IMR-90 (cell line): ENCODE measurements at regions not wholly inside any gene's neighbourhood (a gene's known extent, or its start where the extent isn't known, plus 50 kb on each side); places are given as distances from the start of the nearest gene placed in this dataset.

Experiments used
- ATAC-seq: fragments of 200-7000 bp; cut with Tn5 transposase; 2 replicates; pipeline ENCODE4 v1.9.1; 2020; ENCODE audit warnings: low read depth, mild to moderate bottlenecking, moderate library complexity
- BruUV-seq: library from RNA; stranded (reverse); fragments of 400-500 nt; replicated peaks from 2 replicates; lab custom pipeline; 2021; lab: Mats Ljungman, UMichigan
- CTCF ChIA-PET: fragments of 300-600 bp; formaldehyde crosslinking; extraction: SDS; loops from one replicate; lab custom pipeline; 2021; ENCODE audit warnings: antibody characterized with exemption; lab: Yijun Ruan, JAX
- POLR2A ChIA-PET: fragments of 300-600 bp; sonication (Branson Sonifier 250); formaldehyde crosslinking; loops from one replicate; lab custom pipeline; 2022; ENCODE audit warnings: antibody characterized with exemption; ENCODE audit not compliant: unreplicated experiment; lab: Charles Lee
- DNase-seq: peaks from one replicate; pipeline ENCODE4 v3.0.0; 2013
- H2AFZ ChIP-seq: replicated peaks from 2 replicates; pipeline ENCODE3; 2013; ENCODE audit warnings: low read length, mild to moderate bottlenecking; ENCODE audit not compliant: poor library complexity
- H2AK5ac ChIP-seq: 2 replicates; pipeline ENCODE4 v1.6.1; 2013; ENCODE audit warnings: low read depth, low read length, inconsistent platforms
- H2AK9ac ChIP-seq: replicated peaks from 2 replicates; pipeline ENCODE3; 2013; ENCODE audit warnings: mild to moderate bottlenecking, low read depth, low read length, moderate library complexity; ENCODE audit not compliant: poor library complexity
- H2BK120ac ChIP-seq: 2 replicates; pipeline ENCODE4 v1.6.1; 2013; ENCODE audit warnings: low read depth, low read length, inconsistent platforms
- H2BK15ac ChIP-seq: 3 replicates; pipeline ENCODE4 v1.6.1; 2013; ENCODE audit warnings: low read depth, low read length, inconsistent platforms
- H2BK20ac ChIP-seq: 2 replicates; pipeline ENCODE4 v1.6.1; 2013; ENCODE audit warnings: low read depth, mild to moderate bottlenecking, inconsistent platforms, low read length, moderate library complexity
- H2BK5ac ChIP-seq: 2 replicates; pipeline ENCODE4 v1.6.1; 2013; ENCODE audit warnings: mild to moderate bottlenecking, low read depth, low read length, inconsistent platforms; ENCODE audit not compliant: poor library complexity, severe bottlenecking
- H3K14ac ChIP-seq: replicated peaks from 2 replicates; pipeline ENCODE4 v1.6.1; 2013; ENCODE audit warnings: low read depth, low read length, inconsistent platforms
- H3K18ac ChIP-seq: 2 replicates; pipeline ENCODE4 v1.6.1; 2013; ENCODE audit warnings: low read depth, low read length, control low read depth
- H3K23ac ChIP-seq: 2 replicates; pipeline ENCODE4 v1.6.1; 2013; ENCODE audit warnings: low read depth, low read length, inconsistent platforms
- H3K27ac ChIP-seq: 2 replicates; pipeline ENCODE4 v1.5.1; 2013; ENCODE audit warnings: mild to moderate bottlenecking, control low read depth, low read length; ENCODE audit not compliant: insufficient read depth
- H3K27me3 ChIP-seq: 2 replicates; pipeline ENCODE4 v1.6.1; 2013; ENCODE audit warnings: low read length; ENCODE audit not compliant: control insufficient read depth, insufficient read depth
- H3K36me3 ChIP-seq: 2 replicates; pipeline ENCODE4 v1.6.1; 2013; ENCODE audit warnings: low read length, mixed read lengths; ENCODE audit not compliant: control insufficient read depth, insufficient read depth
- H3K4ac ChIP-seq: 2 replicates; pipeline ENCODE4 v1.6.1; 2013; ENCODE audit warnings: low read depth, low read length, inconsistent platforms
- H3K4me1 ChIP-seq: 2 replicates; pipeline ENCODE4 v1.6.1; 2013; ENCODE audit warnings: low read length, mixed read lengths; ENCODE audit not compliant: control insufficient read depth, insufficient read depth
- H3K4me2 ChIP-seq: 2 replicates; pipeline ENCODE4 v1.6.1; 2013; ENCODE audit warnings: low read depth, mild to moderate bottlenecking, control low read depth, low read length, moderate library complexity
- H3K4me3 ChIP-seq: 2 replicates; pipeline ENCODE4 v1.5.1; 2013; ENCODE audit warnings: low read depth, mild to moderate bottlenecking, control low read depth, low read length, moderate library complexity; ENCODE audit not compliant: insufficient read depth
- H3K56ac ChIP-seq: 2 replicates; pipeline ENCODE4 v1.6.1; 2013; ENCODE audit warnings: low read length, inconsistent platforms; ENCODE audit not compliant: insufficient read depth; ENCODE audit errors: extremely low read depth
- H3K79me1 ChIP-seq, 2 experiments: 2 replicates each; pipeline ENCODE4 v1.6.1; 2013; ENCODE audit warnings: low read length in 2 of 2, inconsistent platforms in 1 of 2, low read depth in 1 of 2
- H3K9ac ChIP-seq: 2 replicates; pipeline ENCODE4 v1.6.1; 2013; ENCODE audit warnings: low read depth, low read length, control low read depth
- H3K9me1 ChIP-seq: 2 replicates; pipeline ENCODE4 v1.6.1; 2013; ENCODE audit warnings: low read length, inconsistent platforms; ENCODE audit not compliant: insufficient read depth
- H3K9me3 ChIP-seq: 2 replicates; pipeline ENCODE4 v1.6.1; 2013; ENCODE audit warnings: low read length; ENCODE audit not compliant: control insufficient read depth, insufficient read depth
- H4K20me1 ChIP-seq: 2 replicates; pipeline ENCODE4 v1.6.1; 2013; ENCODE audit warnings: low read length, inconsistent platforms; ENCODE audit not compliant: insufficient read depth
- H4K5ac ChIP-seq: 2 replicates; pipeline ENCODE4 v1.6.1; 2013; ENCODE audit warnings: mild to moderate bottlenecking, low read depth, low read length, control low read depth
- H4K8ac ChIP-seq, 2 experiments: 2 replicates each; pipeline ENCODE4 v1.6.1; 2013; ENCODE audit warnings: low read depth in 2 of 2, low read length in 2 of 2, control low read depth in 1 of 2, inconsistent platforms in 1 of 2
- H4K91ac ChIP-seq: 2 replicates; pipeline ENCODE4 v1.6.1; 2013; ENCODE audit warnings: low read depth, low read length, inconsistent platforms; ENCODE audit not compliant: insufficient read depth
- BHLHE40 ChIP-seq: fragments of 150-350 bp; IDR thresholded peaks from 2 replicates; pipeline ENCODE4 v1.6.1; 2016; ENCODE audit warnings: mild to moderate bottlenecking, low read depth, low read length
- CEBPB ChIP-seq: IDR thresholded peaks from 2 replicates; pipeline ENCODE4 v1.6.1; 2012; ENCODE audit warnings: low read depth, low read length, improper control_type of control experiment
- FOS ChIP-seq: fragments of 150-350 bp; IDR thresholded peaks from 2 replicates; pipeline ENCODE4 v1.6.1; 2016; ENCODE audit warnings: low read depth, low read length
- MAFK ChIP-seq: IDR thresholded peaks from 2 replicates; pipeline ENCODE4 v1.6.1; 2012; ENCODE audit warnings: low read depth, low read length, improper control_type of control experiment
- NFE2L2 ChIP-seq: fragments of 150-350 bp; IDR thresholded peaks from 2 replicates; pipeline ENCODE4 v1.6.1; 2016; ENCODE audit warnings: low read depth, mild to moderate bottlenecking, low read length
- POLR2A ChIP-seq: IDR thresholded peaks from 2 replicates; pipeline ENCODE4 v1.6.1; 2012; ENCODE audit warnings: mild to moderate bottlenecking, low read depth, low read length
- RAD21 ChIP-seq: IDR thresholded peaks from 2 replicates; pipeline ENCODE4 v1.6.1; 2012; ENCODE audit warnings: low read length, improper control_type of control experiment
- RCOR1 ChIP-seq: IDR thresholded peaks from 2 replicates; pipeline ENCODE4 v1.6.1; 2012; ENCODE audit warnings: mild to moderate bottlenecking, low read length, improper control_type of control experiment; ENCODE audit not compliant: insufficient replicate concordance
- SMC3 ChIP-seq: fragments of 150-350 bp; IDR thresholded peaks from 2 replicates; pipeline ENCODE4 v1.6.1; 2016; ENCODE audit warnings: low read depth, mild to moderate bottlenecking, antibody characterized with exemption, low read length, moderate library complexity
- WGBS, 2 experiments: methylation state at CpG; one replicate each; pipeline versions ENCODE4 v1.1.5 to v1.1.7; 2013; ENCODE audit warnings: missing lambda C conversion rate in 2 of 2; ENCODE audit not compliant: insufficient read length in 1 of 2; ENCODE audit errors: extremely low coverage in 2 of 2; 5-methylcytosine and 5-hydroxymethylcytosine counted together
- dilution Hi-C: fragments of 300-500 bp; cut with HindIII; formaldehyde crosslinking; loops from one replicate; pipeline ENCODE4 v1.14.3; 2018; ENCODE audit warnings: low sequenced_read_pairs; ENCODE audit not compliant: unreplicated experiment
- in situ Hi-C: fragments of 300-500 bp; cut with MboI; formaldehyde crosslinking; loops from 3 replicates; pipeline ENCODE4 v1.14.3; 2019; ENCODE audit warnings: low sequenced_read_pairs, inconsistent platforms, mixed read lengths
- intact Hi-C: fragments of 100-400 bp; cut with micrococcal nuclease; formaldehyde crosslinking; loops from 2 replicates; pipeline ENCODE4 v1.10.0; 2022
- TF ChIP-seq, protein P1 (sequence below): fragments of 150-350 bp; IDR thresholded peaks from 2 replicates; pipeline ENCODE4 v1.6.1; 2017; ENCODE audit warnings: mild to moderate bottlenecking, antibody characterized with exemption, low read length, low read depth
- TF ChIP-seq, protein P2 (sequence below): fragments of 150-350 bp; IDR thresholded peaks from 2 replicates; pipeline ENCODE4 v1.6.1; 2016; ENCODE audit warnings: low read depth, mild to moderate bottlenecking, low read length, moderate library complexity, borderline replicate concordance
- TF ChIP-seq, protein P3 (sequence below): conservative IDR thresholded peaks from 2 replicates; pipeline ENCODE4 v1.5.1; 2012; ENCODE audit warnings: mild to moderate bottlenecking, low read depth, low read length, improper control_type of control experiment

DNA sequence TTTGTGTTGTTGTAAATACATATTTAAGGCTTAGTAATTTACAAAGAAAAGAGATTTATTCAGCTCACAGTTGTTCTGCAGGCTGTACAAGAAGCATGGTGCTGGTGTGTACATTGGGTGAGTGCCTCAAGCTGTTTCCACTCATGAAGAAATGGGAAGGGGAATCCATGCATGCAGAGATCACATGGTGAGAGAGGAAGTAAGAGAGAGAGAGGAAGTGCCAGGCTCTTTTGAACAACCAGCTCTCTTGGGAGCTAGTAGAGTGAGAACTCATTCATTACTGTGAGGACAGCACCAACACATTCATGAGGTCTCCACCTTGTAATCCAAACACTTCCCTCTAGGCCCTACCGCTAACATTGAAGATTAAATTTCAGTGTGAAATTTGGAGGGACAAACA lies 909.2 kb downstream of the NSUN3 start:
- intact Hi-C loops (no loop called here), in situ Hi-C loops (no loop called here), dilution Hi-C loops (no loop called here)
- Histone ChIP-seq H4K8ac (no peak overlapping the region), H2BK5ac (no peak overlapping the region), H3K23ac (no peak overlapping the region), H3K9me3 (peaks cover 5% of the 10 kb centered on the region; the same call in 1 of the 2 replicates), H3K27ac (no peak overlapping the region), H4K20me1 (no peaks in the 10 kb centered on the region), H3K4me2 (no peak overlapping the region), H3K56ac (no peak overlapping the region), H3K4me1 (no peaks in the 10 kb centered on the region), H2AK9ac (no peak overlapping the region), H2BK120ac (no peak overlapping the region), H3K9me1 (no peaks in the 10 kb centered on the region), H3K18ac (no peak overlapping the region), H2BK20ac (no peak overlapping the region), H2BK15ac (no peak overlapping the region), H4K5ac (no peak overlapping the region), H2AK5ac (no peak overlapping the region), H3K4me3 (no peak overlapping the region), H3K27me3 (no peaks in the 10 kb centered on the region), H3K4ac (no peak overlapping the region), H3K9ac (no peak overlapping the region), H4K91ac (no peak overlapping the region), H3K36me3 (no peaks in the 10 kb centered on the region), H2AFZ (no peak overlapping the region), H3K14ac (no peak overlapping the region), H3K79me1 (no peaks in the 10 kb centered on the region)
- POLR2A ChIA-PET: no interaction called here
- CTCF ChIA-PET: no interaction called here
- ATAC-seq (no peak), DNase-seq (no peak)
- BruUV-seq: no TSS peak
- TF ChIP-seq RAD21 (no peak), NFE2L2 (no peak), BHLHE40 (no peak), POLR2A (no peak), CEBPB (no peak), MAFK (no peak), SMC3 (no peak), FOS (no peak), RCOR1 (no peak)
- TF ChIP-seq, protein P1, sequence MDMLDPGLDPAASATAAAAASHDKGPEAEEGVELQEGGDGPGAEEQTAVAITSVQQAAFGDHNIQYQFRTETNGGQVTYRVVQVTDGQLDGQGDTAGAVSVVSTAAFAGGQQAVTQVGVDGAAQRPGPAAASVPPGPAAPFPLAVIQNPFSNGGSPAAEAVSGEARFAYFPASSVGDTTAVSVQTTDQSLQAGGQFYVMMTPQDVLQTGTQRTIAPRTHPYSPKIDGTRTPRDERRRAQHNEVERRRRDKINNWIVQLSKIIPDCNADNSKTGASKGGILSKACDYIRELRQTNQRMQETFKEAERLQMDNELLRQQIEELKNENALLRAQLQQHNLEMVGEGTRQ: no peak
- TF ChIP-seq, protein P2, sequence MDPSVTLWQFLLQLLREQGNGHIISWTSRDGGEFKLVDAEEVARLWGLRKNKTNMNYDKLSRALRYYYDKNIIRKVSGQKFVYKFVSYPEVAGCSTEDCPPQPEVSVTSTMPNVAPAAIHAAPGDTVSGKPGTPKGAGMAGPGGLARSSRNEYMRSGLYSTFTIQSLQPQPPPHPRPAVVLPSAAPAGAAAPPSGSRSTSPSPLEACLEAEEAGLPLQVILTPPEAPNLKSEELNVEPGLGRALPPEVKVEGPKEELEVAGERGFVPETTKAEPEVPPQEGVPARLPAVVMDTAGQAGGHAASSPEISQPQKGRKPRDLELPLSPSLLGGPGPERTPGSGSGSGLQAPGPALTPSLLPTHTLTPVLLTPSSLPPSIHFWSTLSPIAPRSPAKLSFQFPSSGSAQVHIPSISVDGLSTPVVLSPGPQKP: no peak
- TF ChIP-seq, protein P3, sequence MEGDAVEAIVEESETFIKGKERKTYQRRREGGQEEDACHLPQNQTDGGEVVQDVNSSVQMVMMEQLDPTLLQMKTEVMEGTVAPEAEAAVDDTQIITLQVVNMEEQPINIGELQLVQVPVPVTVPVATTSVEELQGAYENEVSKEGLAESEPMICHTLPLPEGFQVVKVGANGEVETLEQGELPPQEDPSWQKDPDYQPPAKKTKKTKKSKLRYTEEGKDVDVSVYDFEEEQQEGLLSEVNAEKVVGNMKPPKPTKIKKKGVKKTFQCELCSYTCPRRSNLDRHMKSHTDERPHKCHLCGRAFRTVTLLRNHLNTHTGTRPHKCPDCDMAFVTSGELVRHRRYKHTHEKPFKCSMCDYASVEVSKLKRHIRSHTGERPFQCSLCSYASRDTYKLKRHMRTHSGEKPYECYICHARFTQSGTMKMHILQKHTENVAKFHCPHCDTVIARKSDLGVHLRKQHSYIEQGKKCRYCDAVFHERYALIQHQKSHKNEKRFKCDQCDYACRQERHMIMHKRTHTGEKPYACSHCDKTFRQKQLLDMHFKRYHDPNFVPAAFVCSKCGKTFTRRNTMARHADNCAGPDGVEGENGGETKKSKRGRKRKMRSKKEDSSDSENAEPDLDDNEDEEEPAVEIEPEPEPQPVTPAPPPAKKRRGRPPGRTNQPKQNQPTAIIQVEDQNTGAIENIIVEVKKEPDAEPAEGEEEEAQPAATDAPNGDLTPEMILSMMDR: no peak
- no CpG with 5 or more reads among the region's 1 CpG for WGBS, 2 experiments
